ENCODE measurements at regions not wholly inside any gene's neighbourhood (a gene's known extent, or its start where the extent isn't known, plus 50 kb on each side); places are given as distances from the start of the nearest gene placed in this dataset.

GRCh38 chr1:30399026-30399425, 324.4 kb downstream of the MATN1 start:
- DNase-seq = no peak
- TF ChIP-seq POLR2A (IDR thresholded peaks at IDR 0.05) (no peak), POLR2AphosphoS5 (IDR thresholded peaks at IDR 0.05) (no peak), CTCF (IDR thresholded peaks at IDR 0.05) (no peak)
- H3K9me3 ChIP-seq = no peaks in the 10 kb centered on the region
- H3K4me3 ChIP-seq = no peak overlapping the region
- H3K27ac ChIP-seq = no peak overlapping the region
- no peak for ATAC-seq (ENCODE audit: low FRiP score in 2 of 2)
- H3K27me3 ChIP-seq = no peaks in the 10 kb centered on the region
- 75 to 85% methylated on average over 7 of the region's 7 CpGs for WGBS, 2 donors
- no peaks in the 10 kb centered on the region for H3K4me1 ChIP-seq
- H3K36me3 ChIP-seq = no peaks in the 10 kb centered on the region

GRCh38 chr1:30397576-30397975, 325.8 kb downstream of the MATN1 start:
- DNase-seq = no peak

DNA sequence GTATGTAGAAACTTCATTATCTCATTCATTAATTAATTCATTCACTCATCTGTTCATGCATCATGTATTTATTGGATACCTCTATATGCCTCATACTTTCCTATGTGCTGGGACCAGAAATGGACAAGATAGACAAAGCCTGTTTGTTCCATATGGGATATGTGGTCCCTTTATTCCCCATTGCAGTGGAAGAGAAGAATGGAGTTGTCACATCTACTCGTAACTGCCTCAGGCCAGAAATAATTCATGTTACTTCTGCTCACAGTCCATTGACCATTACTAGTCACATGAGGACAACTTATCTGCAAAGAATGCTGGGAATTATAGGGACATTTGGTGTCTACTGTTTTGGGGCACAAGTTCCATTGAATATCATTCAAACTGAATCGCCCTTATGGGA, 327.8 kb downstream of the MATN1 start:
- no peak for DNase-seq
- WGBS, 2 donors = 84 to 91% methylated on average over 2 of the region's 2 CpGs

More at GRCh38 chr1:30397576-30397975, 325.8 kb downstream of the MATN1 start:
- 79 to 87% methylated on average over 4 to 6 of the region's 6 CpGs for whole genome bisulfite sequencing, 2 donors
- no peak overlapping the region for H3K27ac ChIP-seq
- no peaks in the 10 kb centered on the region for H3K4me1 ChIP-seq
- no peaks in the 10 kb centered on the region for H3K36me3 ChIP-seq
- H3K27me3 ChIP-seq = no peaks in the 10 kb centered on the region
- TF ChIP-seq POLR2A (IDR thresholded peaks at IDR 0.05) (no peak), CTCF (IDR thresholded peaks at IDR 0.05) (no peak), POLR2AphosphoS5 (IDR thresholded peaks at IDR 0.05) (no peak), EP300 (IDR thresholded peaks at IDR 0.05) (no peak)
- ATAC-seq (ENCODE audit: low FRiP score in 2 of 2) = no peak
- H3K9me3 ChIP-seq = no peaks in the 10 kb centered on the region
- no peak overlapping the region for H3K4me3 ChIP-seq

GRCh38 chr1:30388386-30388785, 335.0 kb downstream of the MATN1 start:
- DNase-seq = no peak

More for the DNA sequence above, 327.8 kb downstream of the MATN1 start:
- H3K4me3 ChIP-seq = no peak overlapping the region
- no peaks in the 10 kb centered on the region for H3K36me3 ChIP-seq
- no peaks in the 10 kb centered on the region for H3K27me3 ChIP-seq
- ATAC-seq (ENCODE audit: low FRiP score in 2 of 2) = no peak
- H3K27ac ChIP-seq = no peak overlapping the region
- H3K9me3 ChIP-seq = no peaks in the 10 kb centered on the region
- TF ChIP-seq POLR2AphosphoS5 (IDR thresholded peaks at IDR 0.05) (no peak), CTCF (IDR thresholded peaks at IDR 0.05) (no peak), POLR2A (IDR thresholded peaks at IDR 0.05) (no peak), EP300 (IDR thresholded peaks at IDR 0.05) (no peak)
- H3K4me1 ChIP-seq = no peaks in the 10 kb centered on the region

More at GRCh38 chr1:30388386-30388785, 335.0 kb downstream of the MATN1 start:
- TF ChIP-seq EP300 (IDR thresholded peaks at IDR 0.05) = no peak
- no peak for TF ChIP-seq CTCF (IDR thresholded peaks at IDR 0.05)
- no peak for TF ChIP-seq POLR2AphosphoS5 (IDR thresholded peaks at IDR 0.05)
- no peak for TF ChIP-seq POLR2A (IDR thresholded peaks at IDR 0.05)
- WGBS, 2 donors = 78 to 85% methylated on average over 4 of the region's 4 CpGs
- no peaks in the 10 kb centered on the region for H3K9me3 ChIP-seq
- H3K27ac ChIP-seq = no peak overlapping the region
- no peak overlapping the region for H3K4me3 ChIP-seq
- no peak for ATAC-seq (ENCODE audit: low FRiP score in 2 of 2)
- no peaks in the 10 kb centered on the region for H3K36me3 ChIP-seq
- H3K27me3 ChIP-seq = no peaks in the 10 kb centered on the region
- H3K4me1 ChIP-seq = no peaks in the 10 kb centered on the region

Measured in upper lobe of left lung (tissue), 6 donors.